ENCODE measurements at regions not wholly inside any gene's neighbourhood (a gene's known extent, or its start where the extent isn't known, plus 50 kb on each side); places are given as distances from the start of the nearest gene placed in this dataset.

GRCh38 chr16:65936096-65936495, 430.4 kb upstream of the CDH5 start:
- TF ChIP-seq EZH2phosphoT487 (IDR thresholded peaks at IDR 0.05; ENCODE audit: borderline replicate concordance, low read depth, low read length) = no peak
- TF ChIP-seq CTCF (conservative IDR thresholded peaks at IDR 0.05; ENCODE audit: low read length) = no peak
- Histone ChIP-seq H3K4me3 (ENCODE audit: low read depth, low read length, poor library complexity, severe bottlenecking) (no peak overlapping the region), H3K79me2 (ENCODE audit: insufficient read depth, low read depth, low read length) (no peaks in the 10 kb centered on the region)

GRCh38 chr16:65934443-65934842, 432.0 kb upstream of the CDH5 start:
- H4K20me1 ChIP-seq (ENCODE audit: insufficient read depth, low read length) = no peaks in the 10 kb centered on the region
- no peak for DNase-seq (ENCODE audit: low spot score)
- H2AFZ ChIP-seq (ENCODE audit: low read length) = no peak overlapping the region
- ChIA-PET CTCF (ENCODE audit: unreplicated experiment) (no interaction called here), POLR2A (no interaction called here)
- H3K4me3 ChIP-seq (ENCODE audit: low read depth, low read length, poor library complexity, severe bottlenecking) = no peak overlapping the region
- BruUV-seq (replicated peaks) = no TSS peak
- no peaks in the 10 kb centered on the region for H3K79me2 ChIP-seq (ENCODE audit: insufficient read depth, low read depth, low read length)
- TF ChIP-seq CTCF (conservative IDR thresholded peaks at IDR 0.05; ENCODE audit: low read length) (no peak), EZH2phosphoT487 (IDR thresholded peaks at IDR 0.05; ENCODE audit: borderline replicate concordance, low read depth, low read length) (no peak)
- no peak overlapping the region for H3K27ac ChIP-seq (ENCODE audit: low read depth, low read length, poor library complexity, severe bottlenecking)
- H3K9me3 ChIP-seq (ENCODE audit: low read length) = no peaks in the 10 kb centered on the region
- H3K9me2 ChIP-seq (ENCODE audit: insufficient read depth, low read length) = no peaks in the 10 kb centered on the region
- no peak overlapping the region for H3K4me2 ChIP-seq (ENCODE audit: low read length)
- intact Hi-C loops (cut with micrococcal nuclease; ENCODE audit: unreplicated experiment) = no loop called here
- no peaks in the 10 kb centered on the region for H3K36me3 ChIP-seq (ENCODE audit: insufficient read depth, low read length)
- H3K4me1 ChIP-seq (ENCODE audit: insufficient read depth, low read length, poor library complexity, severe bottlenecking) = no peaks in the 10 kb centered on the region

More at GRCh38 chr16:65936096-65936495, 430.4 kb upstream of the CDH5 start:
- no peaks in the 10 kb centered on the region for H3K9me3 ChIP-seq (ENCODE audit: low read length)
- no peak overlapping the region for H3K4me2 ChIP-seq (ENCODE audit: low read length)
- no peak overlapping the region for H3K27ac ChIP-seq (ENCODE audit: low read depth, low read length, poor library complexity, severe bottlenecking)
- ChIA-PET CTCF (ENCODE audit: unreplicated experiment) (no interaction called here), POLR2A (interaction anchor here (0.6 to 1.4 kb wide), 2 partner anchors 14 to 474 kb away, joined by 3 read pairs; no protein-coding TSS in a partner anchor)
- no TSS peak for BruUV-seq (replicated peaks)
- intact Hi-C loops (cut with micrococcal nuclease; ENCODE audit: unreplicated experiment) = no loop called here
- no peaks in the 10 kb centered on the region for H3K36me3 ChIP-seq (ENCODE audit: insufficient read depth, low read length)
- no peak overlapping the region for H2AFZ ChIP-seq (ENCODE audit: low read length)
- no peak for DNase-seq (ENCODE audit: low spot score)
- H3K9me2 ChIP-seq (ENCODE audit: insufficient read depth, low read length) = no peaks in the 10 kb centered on the region
- no peaks in the 10 kb centered on the region for H3K4me1 ChIP-seq (ENCODE audit: insufficient read depth, low read length, poor library complexity, severe bottlenecking)
- H4K20me1 ChIP-seq (ENCODE audit: insufficient read depth, low read length) = no peaks in the 10 kb centered on the region

GRCh38 chr16:65933703-65934102, 432.8 kb upstream of the CDH5 start:
- POLR2A ChIA-PET = interaction anchor here (0.6 kb wide), 1 partner anchor 530 kb away, joined by 3 read pairs; no protein-coding TSS in a partner anchor
- BruUV-seq (replicated peaks) = no TSS peak
- intact Hi-C loops (cut with micrococcal nuclease; ENCODE audit: unreplicated experiment) = no loop called here

More at GRCh38 chr16:65933703-65934102, 432.8 kb upstream of the CDH5 start:
- Histone ChIP-seq H3K4me1 (ENCODE audit: insufficient read depth, low read length, poor library complexity, severe bottlenecking) (no peaks in the 10 kb centered on the region), H4K20me1 (ENCODE audit: insufficient read depth, low read length) (no peaks in the 10 kb centered on the region), H3K27ac (ENCODE audit: low read depth, low read length, poor library complexity, severe bottlenecking) (no peak overlapping the region), H3K4me3 (ENCODE audit: low read depth, low read length, poor library complexity, severe bottlenecking) (no peak overlapping the region), H3K4me2 (ENCODE audit: low read length) (no peak overlapping the region), H3K9me2 (ENCODE audit: insufficient read depth, low read length) (no peaks in the 10 kb centered on the region), H3K36me3 (ENCODE audit: insufficient read depth, low read length) (no peaks in the 10 kb centered on the region), H3K79me2 (ENCODE audit: insufficient read depth, low read depth, low read length) (no peaks in the 10 kb centered on the region), H2AFZ (ENCODE audit: low read length) (no peak overlapping the region), H3K9me3 (ENCODE audit: low read length) (no peaks in the 10 kb centered on the region)
- DNase-seq (ENCODE audit: low spot score) = no peak
- CTCF ChIA-PET (ENCODE audit: unreplicated experiment) = no interaction called here
- TF ChIP-seq EZH2phosphoT487 (IDR thresholded peaks at IDR 0.05; ENCODE audit: borderline replicate concordance, low read depth, low read length) (no peak), CTCF (conservative IDR thresholded peaks at IDR 0.05; ENCODE audit: low read length) (no peak)
